Activated B cell treated with CpG ODN at 0.5 μM for 24 hours (primary cell): ENCODE measurements at regions not wholly inside any gene's neighbourhood (a gene's known extent, or its start where the extent isn't known, plus 50 kb on each side); places are given as distances from the start of the nearest gene placed in this dataset.

Source experiments
- ATAC-seq: fragments of 200-7000 bp; cut with Tn5 transposase; one replicate; pipeline ENCODE4 v1.10.0; 2021; ENCODE audit warnings: low read depth, mild to moderate bottlenecking, moderate library complexity
- CTCF ChIA-PET: fragments of 350-600 bp; sonication (Branson Sonifier 250); formaldehyde crosslinking; loops from one replicate; lab custom pipeline; 2021; ENCODE audit warnings: antibody characterized with exemption; lab: Charles Lee
- POLR2A ChIA-PET: fragments of 350-600 bp; sonication (Branson Sonifier 250); formaldehyde crosslinking; loops from one replicate; lab custom pipeline; 2021; ENCODE audit warnings: antibody characterized with exemption; lab: Charles Lee
- DNase-seq: peaks from one replicate; pipeline ENCODE4 v3.0.0; 2022
- H3K27ac Mint-ChIP-seq: one replicate; pipeline ENCODE4 v1.8.0; 2020; ENCODE audit warnings: mixed read lengths
- H3K27me3 Mint-ChIP-seq: one replicate; pipeline ENCODE4 v1.8.0; 2021; ENCODE audit warnings: mixed read lengths
- H3K36me3 Mint-ChIP-seq: one replicate; pipeline ENCODE4 v1.8.0; 2021; ENCODE audit warnings: low read depth, mixed read lengths
- H3K4me1 Mint-ChIP-seq: one replicate; pipeline ENCODE4 v1.8.0; 2021; ENCODE audit warnings: mixed read lengths
- H3K4me3 Mint-ChIP-seq: one replicate; pipeline ENCODE4 v1.8.0; 2020; ENCODE audit warnings: mild to moderate bottlenecking, mixed read lengths
- H3K9me3 Mint-ChIP-seq: one replicate; pipeline ENCODE4 v1.8.0; 2020; ENCODE audit warnings: mixed read lengths
- intact Hi-C: fragments of 100-400 bp; cut with micrococcal nuclease; formaldehyde crosslinking; loops from one replicate; pipeline ENCODE4 v1.15.1; 2024
- TF ChIP-seq, protein P1 (sequence below): fragments of 200-600 bp; IDR thresholded peaks from one replicate; pipeline ENCODE4 v1.8.0; 2022; ENCODE audit warnings: antibody characterized with exemption, mild to moderate bottlenecking

GRCh38 chr4:62156205-62156604 lies 956.1 kb downstream of the ADGRL3 start:
- intact Hi-C loops, result no loop called here

GRCh38 chr4:62145276-62145675 lies 945.1 kb downstream of the ADGRL3 start:
- H3K4me3 Mint-ChIP-seq, result no peak overlapping the region
- intact Hi-C loops, result no loop called here
- no peaks in the 10 kb centered on the region for H3K36me3 Mint-ChIP-seq
- no peaks in the 10 kb centered on the region for H3K4me1 Mint-ChIP-seq
- H3K27ac Mint-ChIP-seq, result no peak overlapping the region
- ATAC-seq (no peak), DNase-seq (no peak)
- TF ChIP-seq, protein P1, sequence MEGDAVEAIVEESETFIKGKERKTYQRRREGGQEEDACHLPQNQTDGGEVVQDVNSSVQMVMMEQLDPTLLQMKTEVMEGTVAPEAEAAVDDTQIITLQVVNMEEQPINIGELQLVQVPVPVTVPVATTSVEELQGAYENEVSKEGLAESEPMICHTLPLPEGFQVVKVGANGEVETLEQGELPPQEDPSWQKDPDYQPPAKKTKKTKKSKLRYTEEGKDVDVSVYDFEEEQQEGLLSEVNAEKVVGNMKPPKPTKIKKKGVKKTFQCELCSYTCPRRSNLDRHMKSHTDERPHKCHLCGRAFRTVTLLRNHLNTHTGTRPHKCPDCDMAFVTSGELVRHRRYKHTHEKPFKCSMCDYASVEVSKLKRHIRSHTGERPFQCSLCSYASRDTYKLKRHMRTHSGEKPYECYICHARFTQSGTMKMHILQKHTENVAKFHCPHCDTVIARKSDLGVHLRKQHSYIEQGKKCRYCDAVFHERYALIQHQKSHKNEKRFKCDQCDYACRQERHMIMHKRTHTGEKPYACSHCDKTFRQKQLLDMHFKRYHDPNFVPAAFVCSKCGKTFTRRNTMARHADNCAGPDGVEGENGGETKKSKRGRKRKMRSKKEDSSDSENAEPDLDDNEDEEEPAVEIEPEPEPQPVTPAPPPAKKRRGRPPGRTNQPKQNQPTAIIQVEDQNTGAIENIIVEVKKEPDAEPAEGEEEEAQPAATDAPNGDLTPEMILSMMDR, result no peak
- POLR2A ChIA-PET, result no interaction called here
- H3K27me3 Mint-ChIP-seq, result no peaks in the 10 kb centered on the region
- CTCF ChIA-PET, result no interaction called here
- peaks cover 10% of the 10 kb centered on the region for H3K9me3 Mint-ChIP-seq

More at GRCh38 chr4:62156205-62156604, 956.1 kb downstream of the ADGRL3 start:
- no peaks in the 10 kb centered on the region for H3K27me3 Mint-ChIP-seq
- ChIA-PET CTCF (no interaction called here), POLR2A (no interaction called here)
- TF ChIP-seq, protein P1, result no peak
- H3K9me3 Mint-ChIP-seq, result peaks cover 6% of the 10 kb centered on the region
- no peaks in the 10 kb centered on the region for H3K36me3 Mint-ChIP-seq
- DNase-seq, result no peak
- no peak overlapping the region for H3K4me3 Mint-ChIP-seq
- no peak overlapping the region for H3K27ac Mint-ChIP-seq
- no peaks in the 10 kb centered on the region for H3K4me1 Mint-ChIP-seq
- no peak for ATAC-seq

- CTCF ChIA-PET, result no interaction called here
- H3K9me3 Mint-ChIP-seq, result peaks cover 9% of the 10 kb centered on the region
- POLR2A ChIA-PET, result no interaction called here
- no peak overlapping the region for H3K27ac Mint-ChIP-seq
- DNase-seq (no peak), ATAC-seq (no peak)
- intact Hi-C loops, result no loop called here
- no peaks in the 10 kb centered on the region for H3K27me3 Mint-ChIP-seq
- no peaks in the 10 kb centered on the region for H3K4me1 Mint-ChIP-seq
- H3K4me3 Mint-ChIP-seq, result no peak overlapping the region
- TF ChIP-seq, protein P1, result no peak
- no peaks in the 10 kb centered on the region for H3K36me3 Mint-ChIP-seq
Observed at GRCh38 chr4:62144431-62144830, 944.3 kb downstream of the ADGRL3 start.

DNA sequence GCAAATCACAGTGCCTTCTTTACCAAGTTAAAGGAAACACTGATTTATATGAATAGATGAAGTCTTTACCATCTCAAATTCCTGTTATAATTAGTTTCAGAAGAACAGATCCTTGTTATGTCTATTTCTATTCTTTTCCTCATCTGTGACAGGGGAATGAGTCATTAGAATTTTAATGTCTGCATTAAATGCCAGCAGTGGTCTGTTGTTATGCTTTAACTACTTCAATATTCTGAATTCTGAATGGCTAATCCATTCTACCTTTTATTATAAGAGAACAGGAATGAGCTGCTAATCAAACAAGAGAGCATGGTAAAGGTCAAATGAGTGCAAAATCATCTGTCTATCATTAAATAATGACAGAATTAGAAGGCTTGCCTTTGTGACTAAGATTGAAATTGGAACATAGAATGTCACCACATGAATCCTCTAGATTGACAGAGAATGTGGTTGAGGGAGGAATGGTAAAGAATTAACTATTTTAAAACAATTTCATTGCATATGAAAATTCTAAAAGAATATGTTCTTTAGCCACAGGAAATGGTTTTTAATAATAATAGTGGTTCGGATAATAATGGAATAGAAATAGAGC lies 935.5 kb downstream of the ADGRL3 start:
- H3K27ac Mint-ChIP-seq, result no peak overlapping the region
- H3K4me3 Mint-ChIP-seq, result no peak overlapping the region
- ChIA-PET CTCF (no interaction called here), POLR2A (no interaction called here)
- H3K36me3 Mint-ChIP-seq, result no peaks in the 10 kb centered on the region
- H3K4me1 Mint-ChIP-seq, result no peaks in the 10 kb centered on the region
- intact Hi-C loops, result no loop called here
- TF ChIP-seq, protein P1, result no peak
- no peak for ATAC-seq
- H3K27me3 Mint-ChIP-seq, result no peaks in the 10 kb centered on the region
- DNase-seq, result no peak
- H3K9me3 Mint-ChIP-seq, result peaks cover 11% of the 10 kb centered on the region

DNA sequence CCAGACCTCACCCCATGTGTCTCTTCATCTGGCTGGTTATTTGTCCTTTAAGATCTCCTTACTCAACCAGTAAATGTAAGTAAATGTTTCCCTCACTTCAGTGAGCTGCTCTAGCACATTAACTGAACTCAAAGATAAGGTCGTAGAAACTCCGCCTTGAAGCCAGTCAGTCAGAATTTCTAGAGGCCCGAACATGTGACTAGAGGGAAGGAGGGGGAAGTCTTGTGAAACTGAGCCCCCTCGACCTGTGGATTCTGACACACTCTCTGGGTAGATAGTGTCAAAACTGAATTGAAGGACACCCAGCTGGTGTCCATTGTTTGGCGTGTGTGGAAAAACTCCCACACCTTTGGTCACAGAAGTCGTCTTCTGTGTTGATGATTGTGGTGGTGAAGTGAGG lies 933.9 kb downstream of the ADGRL3 start:
- CTCF ChIA-PET, result no interaction called here
- POLR2A ChIA-PET, result no interaction called here
- Mint-ChIP-seq H3K27ac (no peak overlapping the region), H3K4me3 (no peak overlapping the region), H3K4me1 (no peaks in the 10 kb centered on the region), H3K36me3 (no peaks in the 10 kb centered on the region), H3K27me3 (no peaks in the 10 kb centered on the region), H3K9me3 (peaks cover 10% of the 10 kb centered on the region)
- ATAC-seq (no peak), DNase-seq (no peak)
- TF ChIP-seq, protein P1, result no peak
- intact Hi-C loops, result no loop called here
